Tongue (tissue), 1 donor: ENCODE measurements at regions not wholly inside any gene's neighbourhood (a gene's known extent, or its start where the extent isn't known, plus 50 kb on each side); places are given as distances from the start of the nearest gene placed in this dataset.

Experiments
- DNase-seq: peaks from one replicate; pipeline ENCODE4 v3.0.0-alpha.2; 2015

GRCh38 chr19:31664096-31664495 is 314.9 kb upstream of the TSHZ3 start:
- DNase-seq, result no peak

- DNase-seq, result no peak
Observed at GRCh38 chr19:31664997-31665396, 315.8 kb upstream of the TSHZ3 start.

GRCh38 chr19:31666126-31666525 is 316.9 kb upstream of the TSHZ3 start:
- DNase-seq, result no peak

GRCh38 chr19:31667106-31667505 is 317.9 kb upstream of the TSHZ3 start:
- DNase-seq, result no peak

DNA sequence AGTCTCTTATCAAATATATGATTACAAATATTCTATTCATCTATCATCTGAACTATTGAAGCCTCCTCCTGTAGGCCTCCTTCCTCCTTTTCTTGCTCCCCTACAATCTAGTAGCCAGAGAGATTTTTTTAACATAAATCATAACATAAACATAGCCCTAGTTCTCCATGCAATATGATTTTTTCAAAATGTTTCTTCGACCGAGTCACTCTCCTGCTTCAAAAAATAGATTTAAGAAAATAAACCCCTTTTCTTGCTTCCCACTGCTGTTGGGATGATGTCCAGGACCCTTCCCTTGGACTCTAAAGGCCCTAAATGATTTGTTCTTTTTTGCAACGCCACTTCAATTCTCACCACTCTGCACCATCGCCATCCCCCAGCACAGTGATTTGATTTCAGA is 319.7 kb upstream of the TSHZ3 start:
- no peak for DNase-seq

DNA sequence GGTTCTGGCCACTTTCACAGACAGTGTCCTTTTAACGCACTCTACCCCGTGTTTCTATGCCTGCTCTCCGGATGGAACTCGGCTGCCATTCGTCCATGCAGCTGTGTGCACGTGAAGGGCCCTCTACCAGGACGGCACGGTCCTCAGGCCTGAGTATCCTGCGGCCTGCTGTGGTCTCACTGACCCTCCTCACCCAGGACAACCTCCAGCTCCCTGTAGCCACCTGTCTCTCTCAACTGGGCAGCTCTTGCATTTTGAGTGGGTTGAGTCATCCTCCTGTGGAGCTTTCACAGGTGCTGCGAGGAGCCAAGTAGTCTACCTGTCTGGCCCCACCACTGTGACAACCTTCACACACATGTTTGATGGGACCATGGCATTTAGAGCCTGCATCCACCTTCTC is 321.7 kb upstream of the TSHZ3 start:
- DNase-seq, result peak; percentile 4

- peak; percentile 82 for DNase-seq
Observed at GRCh38 chr19:31671411-31672035, 322.3 kb upstream of the TSHZ3 start.

- no peak for DNase-seq
Observed at GRCh38 chr19:31674503-31675192, 325.4 kb upstream of the TSHZ3 start.

- DNase-seq, result no peak
Observed at GRCh38 chr19:31675193-31675913, 326.1 kb upstream of the TSHZ3 start.

DNA sequence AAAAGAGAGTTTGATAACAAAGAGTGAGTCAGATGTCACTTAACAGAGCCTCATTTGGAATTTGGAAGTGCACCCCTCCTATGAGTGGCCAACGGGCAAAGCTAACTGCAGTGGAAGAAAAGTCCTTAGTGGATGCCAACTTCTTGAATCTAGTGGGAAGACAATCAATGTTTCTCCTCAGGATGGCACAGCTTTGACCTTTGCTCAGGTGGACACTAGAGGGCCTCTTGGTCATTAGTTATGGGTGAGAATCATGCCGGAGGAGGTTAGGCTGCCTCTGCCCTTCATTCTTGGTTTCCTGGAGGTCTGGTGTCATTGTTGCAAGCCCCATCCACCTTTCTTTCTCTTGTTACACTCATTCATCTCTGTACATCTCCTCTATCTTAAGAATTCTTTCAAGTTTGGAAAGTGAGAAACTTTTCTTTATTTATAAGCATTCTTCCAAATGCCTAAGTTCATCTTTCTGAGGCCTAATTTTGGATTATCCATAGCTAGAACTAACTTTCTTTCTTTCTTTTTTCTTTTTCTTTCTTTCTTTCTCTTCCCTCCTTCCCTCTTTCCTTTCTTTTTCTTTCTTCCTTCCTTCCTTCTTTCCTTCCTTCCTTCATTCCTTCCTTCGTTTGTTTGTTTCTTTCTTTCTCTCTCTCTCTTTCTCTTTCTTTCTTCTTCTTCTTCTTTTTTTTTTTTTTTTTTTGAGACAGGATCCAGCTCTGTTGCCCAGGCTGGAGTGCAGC is 327.2 kb upstream of the TSHZ3 start:
- DNase-seq, result no peak

DNA sequence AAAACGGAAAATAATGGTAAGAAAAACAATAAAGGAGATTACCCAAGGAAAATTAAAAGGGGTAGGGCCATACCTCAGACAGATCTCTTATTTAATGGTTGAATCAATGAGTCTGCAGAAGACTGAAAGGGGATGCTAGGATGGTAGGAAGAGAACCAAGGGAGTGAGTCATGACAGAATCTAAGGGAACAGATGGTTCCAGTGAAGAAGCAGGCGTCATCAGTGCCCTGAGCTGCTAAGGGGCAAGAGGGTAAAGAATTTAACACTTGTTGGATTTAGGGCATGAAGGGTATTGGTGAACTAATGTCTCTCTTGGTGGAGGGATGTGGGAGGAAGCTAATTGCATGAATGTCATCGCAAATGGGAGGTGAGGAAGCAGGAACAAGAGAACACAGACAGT is 329.2 kb upstream of the TSHZ3 start:
- DNase-seq, result no peak

GRCh38 chr19:31681121-31681520 is 331.9 kb upstream of the TSHZ3 start:
- DNase-seq, result no peak

DNA sequence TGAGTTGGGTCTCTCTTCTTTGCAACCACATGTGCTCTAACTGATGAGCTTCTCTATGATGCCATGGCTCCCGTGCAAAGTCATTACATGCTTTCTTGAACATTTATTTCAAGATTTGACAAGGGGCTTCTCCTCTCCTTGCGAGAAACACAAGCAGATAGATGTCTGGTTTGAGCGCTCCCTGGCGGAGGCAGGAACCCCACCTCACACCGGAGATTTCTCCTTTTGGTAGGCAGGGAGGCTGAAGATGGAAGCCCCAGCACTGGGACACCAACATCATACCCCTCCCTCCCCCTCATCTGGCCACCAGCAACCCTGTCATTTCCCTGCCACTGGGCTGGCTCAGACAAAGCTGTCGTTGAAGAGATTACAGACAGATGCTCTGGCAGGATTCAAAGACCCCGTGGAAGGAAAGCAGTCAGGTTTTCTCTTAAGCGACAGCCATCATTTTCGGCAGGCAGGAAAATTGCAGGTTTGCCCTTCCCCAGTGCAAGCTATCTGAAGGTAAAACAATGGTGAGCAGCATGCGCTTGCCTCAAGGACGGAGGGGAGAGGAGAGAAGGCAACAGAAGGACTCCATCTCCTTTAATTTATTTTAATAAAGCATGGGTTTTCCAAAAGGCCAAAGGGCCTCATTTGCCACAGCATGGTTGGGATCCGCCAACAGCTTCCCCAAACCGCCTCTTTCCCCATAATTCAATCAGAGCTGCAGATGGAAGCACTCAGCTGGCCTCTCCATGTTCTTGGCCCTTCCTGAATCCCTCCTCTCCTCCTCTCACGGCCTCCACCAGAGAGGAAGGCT is 344.1 kb upstream of the TSHZ3 start:
- no peak for DNase-seq

GRCh38 chr19:31693933-31694269 is 344.7 kb upstream of the TSHZ3 start:
- DNase-seq, result no peak

DNA sequence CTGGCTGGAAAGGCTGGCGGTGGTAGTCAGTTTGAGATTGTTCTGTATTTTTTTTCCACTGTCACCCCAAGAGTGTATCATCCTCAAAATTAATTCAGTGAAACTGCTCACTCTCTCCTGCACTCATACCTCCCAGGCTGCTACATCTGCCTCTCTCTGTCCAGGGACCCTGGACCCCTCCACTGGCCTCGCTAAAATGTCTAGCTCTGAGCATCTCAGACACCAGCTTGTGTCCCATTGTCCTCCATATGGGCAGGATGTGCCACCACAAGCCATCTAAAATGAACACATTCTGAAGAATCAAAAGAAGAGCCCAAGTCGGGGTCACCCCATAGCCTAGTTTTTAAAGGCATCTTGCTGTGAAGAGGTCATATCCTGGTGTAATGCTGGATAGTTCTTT is 345.5 kb upstream of the TSHZ3 start:
- no peak for DNase-seq

GRCh38 chr19:31699421-31699820 is 350.2 kb upstream of the TSHZ3 start:
- DNase-seq, result no peak

DNA sequence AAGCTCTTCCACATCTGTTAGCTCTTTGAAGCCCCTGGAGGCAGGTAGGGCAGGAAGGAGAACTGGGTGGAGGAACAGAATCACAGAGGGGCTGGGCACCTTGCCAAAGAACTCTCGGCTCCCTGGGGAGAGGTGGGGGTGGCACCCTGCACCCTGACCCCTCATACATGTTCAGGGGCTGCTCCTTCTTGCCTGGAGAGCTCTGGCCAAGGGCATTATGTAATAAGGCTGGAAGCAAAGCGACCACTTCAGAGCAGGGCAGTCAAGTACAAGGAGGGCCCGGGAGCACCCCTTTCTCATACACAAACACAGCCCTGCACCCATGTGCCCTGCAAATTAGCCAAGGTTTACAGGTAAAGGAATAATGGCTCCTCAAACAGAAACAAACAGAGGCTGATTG is 351.9 kb upstream of the TSHZ3 start:
- DNase-seq, result no peak

GRCh38 chr19:31705656-31706055 is 356.4 kb upstream of the TSHZ3 start:
- no peak for DNase-seq

DNA sequence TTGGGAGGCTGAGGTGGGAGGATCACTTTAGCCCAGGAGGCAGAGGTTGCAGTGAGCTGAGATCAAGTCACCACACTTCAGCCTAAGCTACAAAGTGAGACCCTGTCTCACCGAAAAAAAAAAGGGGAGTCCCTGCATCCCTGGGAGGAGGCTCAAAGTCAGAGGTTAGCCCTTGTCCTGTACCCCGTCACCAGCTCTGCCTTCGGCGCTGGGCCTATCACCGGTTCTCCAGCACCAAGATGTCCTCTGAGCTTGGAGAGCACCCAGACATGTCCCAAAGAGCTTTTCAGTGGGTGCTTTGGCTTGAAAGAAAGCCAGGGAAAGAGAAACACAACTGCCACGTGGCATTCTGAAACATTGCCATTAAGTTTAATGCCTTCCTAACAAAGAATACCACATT is 356.9 kb upstream of the TSHZ3 start:
- DNase-seq, result no peak

- no peak for DNase-seq
Observed at GRCh38 chr19:31706691-31707620, 357.7 kb upstream of the TSHZ3 start.

GRCh38 chr19:31708520-31708919 is 359.3 kb upstream of the TSHZ3 start:
- DNase-seq, result no peak
